HT1080 (cell line): ENCODE measurements at regions not wholly inside any gene's neighbourhood (a gene's known extent, or its start where the extent isn't known, plus 50 kb on each side); places are given as distances from the start of the nearest gene placed in this dataset.
"Not testable (repeated sequence)": the region's sequence is repeated elsewhere in the genome, so short reads cannot be mapped to it uniquely, and the experiment has no call there.

Source experiments
- DNase-seq: peaks from one replicate; pipeline ENCODE4 v3.0.0-alpha.2; 2015; ENCODE audit warnings: low read depth

GRCh38 chr9:82115900-82116299 lies 127.3 kb downstream of the SPATA31D1 start:
- no peak for DNase-seq

GRCh38 chr9:82116556-82116955 lies 128.0 kb downstream of the SPATA31D1 start:
- DNase-seq: no peak

GRCh38 chr9:82117026-82117811 lies 128.6 kb downstream of the SPATA31D1 start:
- DNase-seq: no peak

GRCh38 chr9:82122731-82123130 lies 134.2 kb downstream of the SPATA31D1 start:
- no peak for DNase-seq

GRCh38 chr9:82124090-82124489 lies 135.5 kb downstream of the SPATA31D1 start:
- DNase-seq: peak; percentile 70

- no peak for DNase-seq
Observed at GRCh38 chr9:82126256-82126655, 137.7 kb downstream of the SPATA31D1 start.

GRCh38 chr9:82127465-82127864 lies 138.9 kb downstream of the SPATA31D1 start:
- no peak for DNase-seq

- DNase-seq: no peak
Observed at GRCh38 chr9:82128011-82128696, 139.6 kb downstream of the SPATA31D1 start.

- DNase-seq: no peak
Observed at GRCh38 chr9:82129708-82130107, 141.1 kb downstream of the SPATA31D1 start.

- no peak for DNase-seq
Observed at GRCh38 chr9:82130331-82131042, 141.9 kb downstream of the SPATA31D1 start.

- no peak for DNase-seq
Observed at GRCh38 chr9:82131072-82131471, 142.5 kb downstream of the SPATA31D1 start.

- no peak for DNase-seq
Observed at GRCh38 chr9:82132024-82132423, 143.5 kb downstream of the SPATA31D1 start.

GRCh38 chr9:82134010-82134409 lies 145.4 kb downstream of the SPATA31D1 start:
- peak; percentile 50 for DNase-seq

- DNase-seq: no peak
Observed at GRCh38 chr9:82135106-82135505, 146.5 kb downstream of the SPATA31D1 start.

- not testable (repeated sequence) for DNase-seq
Observed at GRCh38 chr9:82138081-82138480, 149.5 kb downstream of the SPATA31D1 start.

- no peak for DNase-seq
Observed at GRCh38 chr9:82140471-82140870, 151.9 kb downstream of the SPATA31D1 start.

- DNase-seq: no peak
Observed at GRCh38 chr9:82144803-82145202, 156.2 kb downstream of the SPATA31D1 start.

- no peak for DNase-seq
Observed at GRCh38 chr9:82146677-82147076, 158.1 kb downstream of the SPATA31D1 start.

GRCh38 chr9:82147798-82148425 lies 159.3 kb downstream of the SPATA31D1 start:
- no peak for DNase-seq

- no peak for DNase-seq
Observed at GRCh38 chr9:82148426-82148810, 159.8 kb downstream of the SPATA31D1 start.

GRCh38 chr9:82148901-82149461 lies 160.4 kb downstream of the SPATA31D1 start:
- no peak for DNase-seq
